ENCODE measurements at regions not wholly inside any gene's neighbourhood (a gene's known extent, or its start where the extent isn't known, plus 50 kb on each side); places are given as distances from the start of the nearest gene placed in this dataset.
"Not testable (repeated sequence)": the region's sequence is repeated elsewhere in the genome, so short reads cannot be mapped to it uniquely, and the experiment has no call there.

- no peak for ATAC-seq
- no peak for DNase-seq (ENCODE audit: low spot score in 2 of 2)
- H3K4me3 Mint-ChIP-seq, result no peak overlapping the region
- no peak overlapping the region for H3K27ac Mint-ChIP-seq
- H3K4me1 Mint-ChIP-seq, result no peaks in the 10 kb centered on the region
- H3K9me3 Mint-ChIP-seq, result no peaks in the 10 kb centered on the region
- no peaks in the 10 kb centered on the region for H3K36me3 Mint-ChIP-seq
Observed at GRCh38 chr2:176415174-176415895, 146.1 kb downstream of the MTX2 start.

- DNase-seq (ENCODE audit: low spot score in 2 of 2), result no peak
- Mint-ChIP-seq H3K36me3 (no peaks in the 10 kb centered on the region), H3K4me3 (no peak overlapping the region), H3K4me1 (no peaks in the 10 kb centered on the region), H3K27ac (no peak overlapping the region), H3K9me3 (no peaks in the 10 kb centered on the region)
- no peak for ATAC-seq
Observed at GRCh38 chr2:176415937-176416499, 146.8 kb downstream of the MTX2 start.

GRCh38 chr2:176418768-176419167 is 149.5 kb downstream of the MTX2 start:
- H3K4me3 Mint-ChIP-seq, result no peak overlapping the region
- H3K27ac Mint-ChIP-seq, result no peak overlapping the region
- no peaks in the 10 kb centered on the region for H3K9me3 Mint-ChIP-seq
- no peaks in the 10 kb centered on the region for H3K4me1 Mint-ChIP-seq
- no peaks in the 10 kb centered on the region for H3K36me3 Mint-ChIP-seq
- ATAC-seq (no peak), DNase-seq (ENCODE audit: low spot score in 2 of 2) (no peak)

GRCh38 chr2:176419591-176420071 is 150.4 kb downstream of the MTX2 start:
- ATAC-seq, result no peak
- Mint-ChIP-seq H3K4me3 (no peak overlapping the region), H3K4me1 (no peaks in the 10 kb centered on the region), H3K36me3 (no peaks in the 10 kb centered on the region), H3K9me3 (no peaks in the 10 kb centered on the region), H3K27ac (no peak overlapping the region)
- no peak for DNase-seq (ENCODE audit: low spot score in 2 of 2)

GRCh38 chr2:176421297-176422050 is 152.2 kb downstream of the MTX2 start:
- ATAC-seq, result no peak
- no peak overlapping the region for H3K27ac Mint-ChIP-seq
- H3K9me3 Mint-ChIP-seq, result no peaks in the 10 kb centered on the region
- no peaks in the 10 kb centered on the region for H3K36me3 Mint-ChIP-seq
- no peak for DNase-seq (ENCODE audit: low spot score in 2 of 2)
- H3K4me1 Mint-ChIP-seq, result no peaks in the 10 kb centered on the region
- H3K4me3 Mint-ChIP-seq, result no peak overlapping the region

GRCh38 chr2:176423819-176424218 is 154.6 kb downstream of the MTX2 start:
- H3K4me1 Mint-ChIP-seq, result no peaks in the 10 kb centered on the region
- ATAC-seq, result no peak
- no peaks in the 10 kb centered on the region for H3K36me3 Mint-ChIP-seq
- no peaks in the 10 kb centered on the region for H3K9me3 Mint-ChIP-seq
- H3K27ac Mint-ChIP-seq, result no peak overlapping the region
- H3K4me3 Mint-ChIP-seq, result no peak overlapping the region
- DNase-seq (ENCODE audit: low spot score in 2 of 2), result no peak

GRCh38 chr2:176424746-176425145 is 155.5 kb downstream of the MTX2 start:
- no peak for ATAC-seq
- H3K27ac Mint-ChIP-seq, result no peak overlapping the region
- H3K9me3 Mint-ChIP-seq, result no peaks in the 10 kb centered on the region
- H3K4me3 Mint-ChIP-seq, result no peak overlapping the region
- H3K4me1 Mint-ChIP-seq, result no peaks in the 10 kb centered on the region
- no peaks in the 10 kb centered on the region for H3K36me3 Mint-ChIP-seq
- DNase-seq (ENCODE audit: low spot score in 2 of 2), result no peak

GRCh38 chr2:176427549-176427948 is 158.3 kb downstream of the MTX2 start:
- Mint-ChIP-seq H3K4me3 (no peak overlapping the region), H3K9me3 (no peaks in the 10 kb centered on the region), H3K36me3 (no peaks in the 10 kb centered on the region), H3K27ac (no peak overlapping the region), H3K4me1 (no peaks in the 10 kb centered on the region)
- no peak for DNase-seq (ENCODE audit: low spot score in 2 of 2)
- no peak for ATAC-seq

- ATAC-seq; H3K9me3 Mint-ChIP-seq; DNase-seq (ENCODE audit: low spot score in 2 of 2); H3K36me3 Mint-ChIP-seq; H3K27ac Mint-ChIP-seq; H3K4me1 Mint-ChIP-seq; H3K4me3 Mint-ChIP-seq: not testable (repeated sequence)
Observed at GRCh38 chr2:176428944-176429469, 159.8 kb downstream of the MTX2 start.

GRCh38 chr2:176432434-176432833 is 163.2 kb downstream of the MTX2 start:
- no peaks in the 10 kb centered on the region for H3K36me3 Mint-ChIP-seq
- H3K4me3 Mint-ChIP-seq, result no peak overlapping the region
- H3K4me1 Mint-ChIP-seq, result no peaks in the 10 kb centered on the region
- peaks cover 2% of the 10 kb centered on the region for H3K9me3 Mint-ChIP-seq
- DNase-seq (ENCODE audit: low spot score in 2 of 2), result no peak
- no peak overlapping the region for H3K27ac Mint-ChIP-seq
- no peak for ATAC-seq

- DNase-seq (ENCODE audit: low spot score in 2 of 2) (no peak), ATAC-seq (no peak)
Observed at GRCh38 chr2:176435729-176436128, 166.5 kb downstream of the MTX2 start.

GRCh38 chr2:176443946-176444345 is 174.7 kb downstream of the MTX2 start:
- H3K9me3 Mint-ChIP-seq, result no peaks in the 10 kb centered on the region

More at GRCh38 chr2:176435729-176436128, 166.5 kb downstream of the MTX2 start:
- Mint-ChIP-seq H3K27ac (no peak overlapping the region), H3K4me3 (no peak overlapping the region), H3K9me3 (peaks cover 2% of the 10 kb centered on the region), H3K4me1 (no peaks in the 10 kb centered on the region), H3K36me3 (no peaks in the 10 kb centered on the region)

GRCh38 chr2:176445956-176446355 is 176.7 kb downstream of the MTX2 start:
- ATAC-seq (no peak), DNase-seq (ENCODE audit: low spot score in 2 of 2) (no peak)
- no peak overlapping the region for H3K4me3 Mint-ChIP-seq

More at GRCh38 chr2:176443946-176444345, 174.7 kb downstream of the MTX2 start:
- Mint-ChIP-seq H3K27ac (no peak overlapping the region), H3K36me3 (no peaks in the 10 kb centered on the region), H3K4me1 (peaks cover 6% of the 10 kb centered on the region), H3K4me3 (no peak overlapping the region)
- no peak for DNase-seq (ENCODE audit: low spot score in 2 of 2)
- ATAC-seq, result no peak

GRCh38 chr2:176446718-176447414 is 177.6 kb downstream of the MTX2 start:
- Mint-ChIP-seq H3K9me3 (no peaks in the 10 kb centered on the region), H3K27ac (peak overlapping the region; percentile 40), H3K4me1 (peaks cover 6% of the 10 kb centered on the region), H3K36me3 (no peaks in the 10 kb centered on the region), H3K4me3 (no peak overlapping the region)
- no peak for ATAC-seq
- no peak for DNase-seq (ENCODE audit: low spot score in 2 of 2)

More at GRCh38 chr2:176445956-176446355, 176.7 kb downstream of the MTX2 start:
- no peak overlapping the region for H3K27ac Mint-ChIP-seq
- H3K4me1 Mint-ChIP-seq, result peaks cover 6% of the 10 kb centered on the region
- H3K9me3 Mint-ChIP-seq, result no peaks in the 10 kb centered on the region
- no peaks in the 10 kb centered on the region for H3K36me3 Mint-ChIP-seq

GRCh38 chr2:176447616-176448015 is 178.4 kb downstream of the MTX2 start:
- Mint-ChIP-seq H3K36me3 (no peaks in the 10 kb centered on the region), H3K9me3 (no peaks in the 10 kb centered on the region), H3K27ac (no peak overlapping the region), H3K4me3 (no peak overlapping the region), H3K4me1 (peaks cover 6% of the 10 kb centered on the region)
- ATAC-seq (no peak), DNase-seq (ENCODE audit: low spot score in 2 of 2) (no peak)

All from stimulated activated effector memory CD8-positive, alpha-beta T cell treated with anti-CD3 and anti-CD28 coated beads, Interleukin-12 subunit alpha, Interleukin-12 subunit beta, amount 100 ng/mL, for 72 hours (primary cell).